ENCODE measurements at regions not wholly inside any gene's neighbourhood (a gene's known extent, or its start where the extent isn't known, plus 50 kb on each side); places are given as distances from the start of the nearest gene placed in this dataset.

DNA sequence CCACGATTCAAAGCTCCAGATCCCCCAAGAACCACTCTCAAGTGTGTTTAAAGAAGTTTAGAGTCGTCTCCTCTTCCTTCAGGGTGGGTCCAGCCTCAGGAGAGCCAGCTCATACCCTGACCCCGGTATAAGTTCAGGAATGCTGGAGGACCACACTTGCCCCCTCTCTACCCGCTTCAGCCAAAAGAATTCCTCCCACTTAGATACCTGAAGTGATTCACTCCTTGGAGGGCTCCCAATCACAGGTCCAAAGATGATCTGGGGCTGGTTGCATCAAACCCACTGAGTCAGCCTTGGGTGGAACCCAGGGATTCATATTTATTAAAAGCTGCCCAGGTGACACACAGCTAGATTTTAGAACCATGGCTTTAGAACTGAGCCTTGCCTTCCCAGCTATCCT is 133.5 kb upstream of the PARP11 start:
- H3K36me3 ChIP-seq (replicated peaks in 1 of 2; ENCODE audit: control insufficient read depth in 1 of 2, insufficient read depth in 2 of 2, low read length in 2 of 2) = no peaks in the 10 kb centered on the region
- Mint-ChIP-seq H3K9me3 (peaks cover 0 to 1% (median 0%) of the 10 kb centered on the region in 7 donors), H3K36me3 (no peaks in the 10 kb centered on the region), H3K27ac (no peak overlapping the region), H3K27me3 (ENCODE audit: low read depth in 3 of 3) (peaks cover 0 to 6% (median 3%) of the 10 kb centered on the region in 3 donors), H3K4me1 (peaks cover 1% of the 10 kb centered on the region), H3K4me3 (no peak overlapping the region)
- H3K9ac ChIP-seq (ENCODE audit: insufficient read depth, low read length, poor library complexity, severe bottlenecking) = no peak overlapping the region
- no peaks in the 10 kb centered on the region for H3K79me2 ChIP-seq (ENCODE audit: insufficient read depth, low read length)
- no peaks in the 10 kb centered on the region for H3K9me3 ChIP-seq (replicated peaks in 1 of 2; ENCODE audit: control insufficient read depth in 1 of 2, insufficient read depth in 1 of 2, low read length in 2 of 2)
- no peak for DNase-seq
- no peaks in the 10 kb centered on the region for H4K20me1 ChIP-seq (ENCODE audit: insufficient read depth, low read length)
- no peaks in the 10 kb centered on the region for H3K4me1 ChIP-seq (ENCODE audit: control insufficient read depth in 1 of 2, insufficient read depth in 2 of 2, low read length in 2 of 2)
- H3K4me2 ChIP-seq (replicated peaks; ENCODE audit: extremely low read depth, low read length, poor library complexity, severe bottlenecking) = no peak overlapping the region
- no peak overlapping the region for H2AFZ ChIP-seq (ENCODE audit: insufficient read depth, low read depth, low read length, poor library complexity, severe bottlenecking)
- intact Hi-C loops (cut with micrococcal nuclease) = no loop called here
- H3K27ac ChIP-seq (ENCODE audit: low read depth in 1 of 2, low read length in 2 of 2) = no peak overlapping the region
- H3K27me3 ChIP-seq (ENCODE audit: control insufficient read depth in 2 of 2, insufficient read depth in 2 of 2, low read length in 2 of 2) = no peaks in the 10 kb centered on the region
- 92% methylated on average over 2 of the region's 4 CpGs for WGBS (ENCODE audit: insufficient coverage)
- TF ChIP-seq, protein P1, sequence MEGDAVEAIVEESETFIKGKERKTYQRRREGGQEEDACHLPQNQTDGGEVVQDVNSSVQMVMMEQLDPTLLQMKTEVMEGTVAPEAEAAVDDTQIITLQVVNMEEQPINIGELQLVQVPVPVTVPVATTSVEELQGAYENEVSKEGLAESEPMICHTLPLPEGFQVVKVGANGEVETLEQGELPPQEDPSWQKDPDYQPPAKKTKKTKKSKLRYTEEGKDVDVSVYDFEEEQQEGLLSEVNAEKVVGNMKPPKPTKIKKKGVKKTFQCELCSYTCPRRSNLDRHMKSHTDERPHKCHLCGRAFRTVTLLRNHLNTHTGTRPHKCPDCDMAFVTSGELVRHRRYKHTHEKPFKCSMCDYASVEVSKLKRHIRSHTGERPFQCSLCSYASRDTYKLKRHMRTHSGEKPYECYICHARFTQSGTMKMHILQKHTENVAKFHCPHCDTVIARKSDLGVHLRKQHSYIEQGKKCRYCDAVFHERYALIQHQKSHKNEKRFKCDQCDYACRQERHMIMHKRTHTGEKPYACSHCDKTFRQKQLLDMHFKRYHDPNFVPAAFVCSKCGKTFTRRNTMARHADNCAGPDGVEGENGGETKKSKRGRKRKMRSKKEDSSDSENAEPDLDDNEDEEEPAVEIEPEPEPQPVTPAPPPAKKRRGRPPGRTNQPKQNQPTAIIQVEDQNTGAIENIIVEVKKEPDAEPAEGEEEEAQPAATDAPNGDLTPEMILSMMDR (IDR thresholded peaks at IDR 0.05) = no peak
- no peak overlapping the region for H3K4me3 ChIP-seq (replicated peaks in 1 of 3; ENCODE audit: low read depth in 2 of 3, low read length in 3 of 3)

DNA sequence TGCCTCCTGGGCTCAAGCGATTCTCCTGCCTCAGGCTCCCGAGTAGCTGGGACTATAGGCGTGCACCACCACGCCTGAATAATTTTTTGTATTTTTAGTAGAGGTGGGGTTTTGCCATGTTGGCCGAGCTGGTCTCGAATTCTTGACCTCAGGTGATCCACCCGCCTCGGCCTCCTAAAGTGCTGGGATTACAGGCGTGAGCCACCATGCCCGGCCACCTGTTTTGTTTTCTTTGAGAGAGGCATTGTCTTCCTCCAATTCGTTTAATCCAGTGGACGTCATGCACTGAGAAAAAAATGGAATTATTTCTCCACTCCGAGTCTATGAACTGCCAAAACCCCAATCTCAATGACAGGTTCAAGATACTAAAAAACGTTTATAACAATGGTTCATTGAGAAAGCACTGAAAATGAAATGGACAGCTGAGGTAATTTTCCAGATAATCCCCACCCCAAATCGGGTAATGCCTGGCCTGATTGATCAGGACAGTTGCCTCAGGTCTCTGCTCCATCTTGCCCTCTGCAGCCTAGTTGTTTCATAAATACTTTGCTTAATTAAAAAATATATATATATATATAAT is 132.7 kb upstream of the PARP11 start:
- H3K79me2 ChIP-seq (ENCODE audit: insufficient read depth, low read length) = no peaks in the 10 kb centered on the region
- H3K4me3 ChIP-seq (replicated peaks in 1 of 3; ENCODE audit: low read depth in 2 of 3, low read length in 3 of 3) = no peak overlapping the region
- H3K27ac ChIP-seq (ENCODE audit: low read depth in 1 of 2, low read length in 2 of 2) = no peak overlapping the region
- H3K27me3 Mint-ChIP-seq (ENCODE audit: low read depth in 3 of 3) = peaks cover 0 to 6% (median 5%) of the 10 kb centered on the region in 3 donors
- no peak for DNase-seq
- no peaks in the 10 kb centered on the region for H3K36me3 Mint-ChIP-seq
- peaks cover 2% of the 10 kb centered on the region for H3K4me1 Mint-ChIP-seq
- no peaks in the 10 kb centered on the region for H3K36me3 ChIP-seq (replicated peaks in 1 of 2; ENCODE audit: control insufficient read depth in 1 of 2, insufficient read depth in 2 of 2, low read length in 2 of 2)
- no peak overlapping the region for H3K27ac Mint-ChIP-seq
- H3K4me3 Mint-ChIP-seq = no peak overlapping the region
- no peaks in the 10 kb centered on the region for H3K9me3 ChIP-seq (replicated peaks in 1 of 2; ENCODE audit: control insufficient read depth in 1 of 2, insufficient read depth in 1 of 2, low read length in 2 of 2)
- H3K9ac ChIP-seq (ENCODE audit: insufficient read depth, low read length, poor library complexity, severe bottlenecking) = no peak overlapping the region
- intact Hi-C loops (cut with micrococcal nuclease) = no loop called here
- TF ChIP-seq, protein P1 (IDR thresholded peaks at IDR 0.05) = no peak
- 94% methylated on average over 11 of the region's 15 CpGs for WGBS (ENCODE audit: insufficient coverage)
- H4K20me1 ChIP-seq (ENCODE audit: insufficient read depth, low read length) = no peaks in the 10 kb centered on the region
- H3K4me2 ChIP-seq (replicated peaks; ENCODE audit: extremely low read depth, low read length, poor library complexity, severe bottlenecking) = no peak overlapping the region
- H3K4me1 ChIP-seq (ENCODE audit: control insufficient read depth in 1 of 2, insufficient read depth in 2 of 2, low read length in 2 of 2) = no peaks in the 10 kb centered on the region
- H3K27me3 ChIP-seq (ENCODE audit: control insufficient read depth in 2 of 2, insufficient read depth in 2 of 2, low read length in 2 of 2) = no peaks in the 10 kb centered on the region
- H3K9me3 Mint-ChIP-seq = peaks cover 0 to 3% (median 0%) of the 10 kb centered on the region in 7 donors
- H2AFZ ChIP-seq (ENCODE audit: insufficient read depth, low read depth, low read length, poor library complexity, severe bottlenecking) = no peak overlapping the region
